ENCODE measurements at regions not wholly inside any gene's neighbourhood (a gene's known extent, or its start where the extent isn't known, plus 50 kb on each side); places are given as distances from the start of the nearest gene placed in this dataset.

DNA sequence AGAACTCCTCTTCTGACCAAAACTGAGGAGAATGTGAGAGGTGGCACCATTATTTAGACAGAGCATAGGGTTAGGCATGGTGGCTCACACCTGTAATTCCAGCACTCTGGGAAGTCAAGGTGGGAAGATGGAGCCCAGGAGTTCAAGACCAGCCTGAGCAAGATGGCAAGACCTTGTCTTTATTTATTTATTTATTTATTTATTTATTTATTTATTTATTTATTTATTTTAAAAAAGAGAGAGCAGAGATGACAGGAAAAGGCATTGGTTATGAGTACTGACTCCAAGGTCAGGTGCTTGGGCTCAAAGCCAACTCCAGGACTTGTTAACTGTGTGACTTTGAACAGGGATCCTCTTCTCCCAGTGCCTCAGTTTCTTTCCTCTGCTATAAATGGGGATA is 217.7 kb downstream of the MEX3B start (continued):
- TF ChIP-seq, protein P1, sequence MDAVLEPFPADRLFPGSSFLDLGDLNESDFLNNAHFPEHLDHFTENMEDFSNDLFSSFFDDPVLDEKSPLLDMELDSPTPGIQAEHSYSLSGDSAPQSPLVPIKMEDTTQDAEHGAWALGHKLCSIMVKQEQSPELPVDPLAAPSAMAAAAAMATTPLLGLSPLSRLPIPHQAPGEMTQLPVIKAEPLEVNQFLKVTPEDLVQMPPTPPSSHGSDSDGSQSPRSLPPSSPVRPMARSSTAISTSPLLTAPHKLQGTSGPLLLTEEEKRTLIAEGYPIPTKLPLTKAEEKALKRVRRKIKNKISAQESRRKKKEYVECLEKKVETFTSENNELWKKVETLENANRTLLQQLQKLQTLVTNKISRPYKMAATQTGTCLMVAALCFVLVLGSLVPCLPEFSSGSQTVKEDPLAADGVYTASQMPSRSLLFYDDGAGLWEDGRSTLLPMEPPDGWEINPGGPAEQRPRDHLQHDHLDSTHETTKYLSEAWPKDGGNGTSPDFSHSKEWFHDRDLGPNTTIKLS (IDR thresholded peaks at IDR 0.05; ENCODE audit: borderline replicate concordance, low read depth), result no peak
- TF ChIP-seq ZNF408 (CRISPR knock-in tag; IDR thresholded peaks at IDR 0.05; ENCODE audit: low read depth), result no peak
- no peak for TF ChIP-seq ELF1 (tag; IDR thresholded peaks at IDR 0.05)
- TF ChIP-seq ELF4 (CRISPR knock-in tag; IDR thresholded peaks at IDR 0.05), result no peak
- TF ChIP-seq, protein P2, sequence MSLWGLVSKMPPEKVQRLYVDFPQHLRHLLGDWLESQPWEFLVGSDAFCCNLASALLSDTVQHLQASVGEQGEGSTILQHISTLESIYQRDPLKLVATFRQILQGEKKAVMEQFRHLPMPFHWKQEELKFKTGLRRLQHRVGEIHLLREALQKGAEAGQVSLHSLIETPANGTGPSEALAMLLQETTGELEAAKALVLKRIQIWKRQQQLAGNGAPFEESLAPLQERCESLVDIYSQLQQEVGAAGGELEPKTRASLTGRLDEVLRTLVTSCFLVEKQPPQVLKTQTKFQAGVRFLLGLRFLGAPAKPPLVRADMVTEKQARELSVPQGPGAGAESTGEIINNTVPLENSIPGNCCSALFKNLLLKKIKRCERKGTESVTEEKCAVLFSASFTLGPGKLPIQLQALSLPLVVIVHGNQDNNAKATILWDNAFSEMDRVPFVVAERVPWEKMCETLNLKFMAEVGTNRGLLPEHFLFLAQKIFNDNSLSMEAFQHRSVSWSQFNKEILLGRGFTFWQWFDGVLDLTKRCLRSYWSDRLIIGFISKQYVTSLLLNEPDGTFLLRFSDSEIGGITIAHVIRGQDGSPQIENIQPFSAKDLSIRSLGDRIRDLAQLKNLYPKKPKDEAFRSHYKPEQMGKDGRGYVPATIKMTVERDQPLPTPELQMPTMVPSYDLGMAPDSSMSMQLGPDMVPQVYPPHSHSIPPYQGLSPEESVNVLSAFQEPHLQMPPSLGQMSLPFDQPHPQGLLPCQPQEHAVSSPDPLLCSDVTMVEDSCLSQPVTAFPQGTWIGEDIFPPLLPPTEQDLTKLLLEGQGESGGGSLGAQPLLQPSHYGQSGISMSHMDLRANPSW (CRISPR knock-in tag; IDR thresholded peaks at IDR 0.05), result no peak

GRCh38 chr15:81825136-81825535 is 220.7 kb downstream of the MEX3B start:
- no peak overlapping the region for H3K4me3 ChIP-seq
- TF ChIP-seq KLF13 (tag; IDR thresholded peaks at IDR 0.05; ENCODE audit: borderline replicate concordance, low read depth) (no peak), POLR3G (IDR thresholded peaks at IDR 0.05; ENCODE audit: extremely low read depth, insufficient read length, insufficient replicate concordance) (no peak), POLR2A (conservative IDR thresholded peaks at IDR 0.05) (no peak), GABPA (tag; conservative IDR thresholded peaks at IDR 0.05; ENCODE audit: low read depth) (no peak)
- TF ChIP-seq, protein P3, sequence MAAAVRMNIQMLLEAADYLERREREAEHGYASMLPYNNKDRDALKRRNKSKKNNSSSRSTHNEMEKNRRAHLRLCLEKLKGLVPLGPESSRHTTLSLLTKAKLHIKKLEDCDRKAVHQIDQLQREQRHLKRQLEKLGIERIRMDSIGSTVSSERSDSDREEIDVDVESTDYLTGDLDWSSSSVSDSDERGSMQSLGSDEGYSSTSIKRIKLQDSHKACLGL (CRISPR knock-in tag; IDR thresholded peaks at IDR 0.05; ENCODE audit: borderline replicate concordance, poor library complexity, severe bottlenecking), result no peak
- H3K27ac ChIP-seq (ENCODE audit: extremely low read depth, low read depth, low read length), result no peak overlapping the region
- DNase-seq (ENCODE audit: extremely low read depth in 1 of 4, low spot score in 3 of 4) (no peak), ATAC-seq (no peak), FAIRE-seq (no peak)
- 6% methylated on average over 2 of the region's 2 CpGs for WGBS (ENCODE audit: insufficient coverage, low coverage, missing lambda C conversion rate)
- POLR2A ChIA-PET, result no interaction called here
- H3K4me2 ChIP-seq (ENCODE audit: insufficient read depth, low read length), result no peak overlapping the region
- in situ Hi-C loops (cut with MboI), result no loop called here
- H3K4me1 ChIP-seq (replicated peaks in 1 of 2; ENCODE audit: control insufficient read depth in 2 of 2, insufficient read depth in 2 of 2, low read length in 2 of 2), result no peaks in the 10 kb centered on the region; a peak in 1 of 5 replicates
- H3K27me3 ChIP-seq (ENCODE audit: control insufficient read depth in 2 of 2, insufficient read depth in 2 of 2, low read length in 2 of 2), result peaks cover 0 to 4% of the 10 kb centered on the region in 2 experiments; a peak in 1 of 5 replicates
- no peaks in the 10 kb centered on the region for H3K36me3 ChIP-seq (ENCODE audit: control insufficient read depth, insufficient read depth, low read length)
- H4K20me1 ChIP-seq (replicated peaks; ENCODE audit: control insufficient read depth, insufficient read depth, low read length), result peaks cover 4% of the 10 kb centered on the region; the same call in 1 of the 2 replicates
- H3K79me2 ChIP-seq (ENCODE audit: control insufficient read depth, insufficient read depth, low read length), result no peaks in the 10 kb centered on the region
- CTCF ChIA-PET (ENCODE audit: low intra/inter-chr PET ratio), result no interaction called here
- H3K9me3 ChIP-seq (replicated peaks; ENCODE audit: control insufficient read depth, insufficient read depth, low read depth, low read length), result no peaks in the 10 kb centered on the region
- no TSS peak for BruUV-seq (replicated peaks)
- H3K9ac ChIP-seq (ENCODE audit: insufficient read depth in 1 of 2, low read depth in 2 of 2, low read length in 2 of 2), result no peak overlapping the region
- H2AFZ ChIP-seq (ENCODE audit: low read depth, low read length), result no peak overlapping the region
- no peaks in the 10 kb centered on the region for H3K9me1 ChIP-seq (ENCODE audit: control insufficient read depth, insufficient read depth, low read length)
- intact Hi-C loops (cut with micrococcal nuclease), result no loop called here
